PFSK-1 (cell line): ENCODE measurements at regions not wholly inside any gene's neighbourhood (a gene's known extent, or its start where the extent isn't known, plus 50 kb on each side); places are given as distances from the start of the nearest gene placed in this dataset.

Source experiments
- FOXP2 ChIP-seq: optimal IDR thresholded peaks from 2 replicates; pipeline ENCODE3; 2011; ENCODE audit warnings: borderline replicate concordance, control low read depth, inconsistent platforms; ENCODE audit not compliant: insufficient read depth; ENCODE audit errors: extremely low read length, extremely low read depth
- POLR2AphosphoS5 ChIP-seq: IDR thresholded peaks from 2 replicates; pipeline ENCODE4 v1.6.1; 2012; ENCODE audit warnings: low read depth, mild to moderate bottlenecking, control low read depth, low read length, moderate library complexity
- REST ChIP-seq, 2 experiments: IDR thresholded peaks; 2 replicates each; pipeline versions ENCODE4 v1.6.1 to v1.8.0; 2011 to 2012; ENCODE audit warnings: low read depth in 2 of 2, low read length in 2 of 2, control low read depth in 1 of 2, inconsistent platforms in 1 of 2, mild to moderate bottlenecking in 1 of 2, moderate library complexity in 1 of 2; ENCODE audit not compliant: insufficient read depth in 1 of 2
- SIN3A ChIP-seq: IDR thresholded peaks from 2 replicates; pipeline ENCODE4 v1.6.1; 2012; ENCODE audit warnings: mild to moderate bottlenecking, low read length, moderate library complexity, borderline replicate concordance; ENCODE audit not compliant: insufficient read depth
- TAF1 ChIP-seq: IDR thresholded peaks from 2 replicates; pipeline ENCODE4 v1.6.1; 2012; ENCODE audit warnings: low read length, control low read depth, borderline replicate concordance; ENCODE audit not compliant: insufficient read depth

GRCh38 chr4:180500154-180500553, 1743.0 kb upstream of the TENM3 start:
- TF ChIP-seq FOXP2 (no peak), SIN3A (no peak), REST (IDR thresholded peaks at IDR 0.05; ENCODE audit: insufficient read depth in 1 of 2, low read depth in 2 of 2, low read length in 2 of 2) (no peak), TAF1 (no peak), POLR2AphosphoS5 (no peak)

- TF ChIP-seq POLR2AphosphoS5 (no peak), SIN3A (no peak), FOXP2 (no peak), REST (IDR thresholded peaks at IDR 0.05; ENCODE audit: insufficient read depth in 1 of 2, low read depth in 2 of 2, low read length in 2 of 2) (no peak), TAF1 (no peak)
These were observed 1730.3 kb upstream of the TENM3 start for GRCh38 chr4:180512801-180513475.

DNA sequence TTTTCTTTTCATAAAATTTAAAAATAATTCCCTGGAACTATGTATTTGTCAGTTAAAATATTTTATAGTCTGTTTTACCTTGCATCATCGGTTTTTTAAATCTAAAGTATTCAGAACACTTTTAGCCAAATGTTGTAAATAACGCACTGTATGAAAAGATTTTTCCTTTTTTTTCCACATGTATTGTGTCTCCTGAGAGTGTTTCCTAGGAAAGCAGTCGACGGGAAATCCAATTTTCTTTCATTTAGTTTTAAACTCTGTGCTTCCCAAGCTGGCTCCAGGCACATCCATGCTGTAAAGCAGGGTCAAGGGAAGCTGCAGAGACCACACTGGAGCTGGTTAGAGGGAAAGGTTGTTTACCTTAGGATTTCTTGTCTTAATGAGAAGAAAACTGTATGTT, 1724.3 kb upstream of the TENM3 start:
- TF ChIP-seq TAF1, result no peak
- no peak for TF ChIP-seq FOXP2
- no peak for TF ChIP-seq POLR2AphosphoS5
- no peak for TF ChIP-seq SIN3A

DNA sequence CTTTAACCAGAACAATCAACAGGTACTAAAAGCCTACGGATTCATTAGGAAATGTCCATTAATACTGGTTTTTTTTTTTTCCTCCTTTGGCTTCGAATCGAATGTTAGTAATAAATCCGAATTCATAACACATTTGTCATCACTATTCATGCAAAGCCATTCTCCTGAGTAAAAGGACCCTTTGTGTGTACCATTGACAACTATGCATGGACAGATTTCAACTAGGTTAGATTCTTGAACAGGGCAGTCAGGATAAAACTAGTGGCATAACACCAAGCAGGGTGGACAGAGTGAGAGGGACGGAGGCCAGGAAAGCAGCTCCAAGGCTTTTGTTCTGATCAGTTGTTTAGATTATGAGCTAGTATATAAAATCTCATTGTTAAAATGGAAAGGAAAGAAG, 1722.0 kb upstream of the TENM3 start:
- TF ChIP-seq SIN3A (no peak), TAF1 (no peak), FOXP2 (no peak), POLR2AphosphoS5 (no peak), REST (IDR thresholded peaks at IDR 0.05; ENCODE audit: insufficient read depth in 1 of 2, low read depth in 2 of 2, low read length in 2 of 2) (no peak)

DNA sequence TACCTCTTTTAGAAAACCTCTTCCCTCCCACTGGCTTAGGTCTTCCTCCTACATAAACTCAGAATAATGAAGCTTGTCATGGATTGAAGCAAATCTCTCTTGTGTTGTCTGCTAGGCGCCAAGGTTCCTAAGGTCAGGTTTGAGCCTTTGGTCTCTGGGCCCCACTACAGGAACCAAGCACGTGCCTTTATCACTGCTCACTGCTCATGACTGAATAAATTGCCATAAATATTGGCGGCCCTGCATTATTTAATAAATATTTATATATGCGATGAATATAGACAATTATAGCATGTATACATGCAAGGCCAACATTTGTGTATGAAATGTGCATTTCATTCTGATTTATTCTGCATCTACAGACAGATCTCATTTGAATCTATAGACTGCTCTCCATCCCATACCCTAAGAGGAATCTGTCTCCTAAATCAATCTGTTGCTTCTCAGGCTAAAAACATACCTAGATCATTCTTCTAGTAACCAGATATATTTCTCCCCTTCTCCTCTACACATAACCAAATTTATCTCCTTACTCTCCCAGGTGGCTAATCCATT, 1717.6 kb upstream of the TENM3 start:
- TF ChIP-seq FOXP2 (no peak), POLR2AphosphoS5 (no peak), TAF1 (no peak), REST (IDR thresholded peaks at IDR 0.05; ENCODE audit: insufficient read depth in 1 of 2, low read depth in 2 of 2, low read length in 2 of 2) (no peak), SIN3A (no peak)
